Coronary artery (tissue), 2 donors: ENCODE measurements at regions not wholly inside any gene's neighbourhood (a gene's known extent, or its start where the extent isn't known, plus 50 kb on each side); places are given as distances from the start of the nearest gene placed in this dataset.

Experiments used
- DNase-seq: peaks from one replicate; pipeline ENCODE4 v3.0.0-alpha.2; 2017; ENCODE audit warnings: low spot score
- H3K27ac ChIP-seq, 2 donors: fragments of 200-600 bp; sonication (generic); one replicate each; pipeline ENCODE4 v1.5.1; 2016 to 2019
- H3K4me3 ChIP-seq: fragments of 200-600 bp; sonication (generic); 2 replicates; pipeline ENCODE4 v1.5.1; 2016; ENCODE audit warnings: mild to moderate bottlenecking, moderate library complexity
- CTCF ChIP-seq: fragments of 200-600 bp; sonication (generic); IDR thresholded peaks from one replicate; pipeline ENCODE4 v1.5.1; 2019; ENCODE audit warnings: antibody characterized with exemption

GRCh38 chr2:41966431-41966893 is 81.4 kb upstream of the PKDCC start:
- Histone ChIP-seq H3K27ac (peak overlapping the region; percentile 66 to 92), H3K4me3 (peak overlapping the region; percentile 40)
- no peak for TF ChIP-seq CTCF
- peak; percentile 95 for DNase-seq

DNA sequence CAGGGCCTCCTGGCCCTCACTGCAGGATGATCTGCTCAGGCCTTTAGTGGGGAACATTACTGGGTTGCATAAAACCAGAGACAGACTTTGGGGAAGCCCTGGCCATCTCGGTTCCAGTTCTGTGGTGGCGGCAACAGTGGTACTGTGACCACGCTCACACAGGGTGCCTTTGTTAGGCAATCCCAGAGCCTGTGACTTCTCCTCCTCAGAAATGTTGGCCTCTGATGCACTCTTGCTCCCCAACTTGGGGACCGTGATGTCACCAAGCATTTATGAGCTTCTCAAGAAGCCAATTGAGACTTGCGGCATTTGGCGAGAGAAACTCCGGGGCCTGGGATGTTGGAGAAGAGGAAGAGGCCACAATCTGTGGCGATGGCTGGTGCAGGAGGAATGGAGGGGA is 80.9 kb upstream of the PKDCC start:
- no peak for TF ChIP-seq CTCF
- peak; percentile 77 for DNase-seq
- peak overlapping the region; percentile 66 to 92 for H3K27ac ChIP-seq
- H3K4me3 ChIP-seq: peak overlapping the region; percentile 40

GRCh38 chr2:41967476-41968181 is 80.2 kb upstream of the PKDCC start:
- no peak for TF ChIP-seq CTCF
- peak; percentile 82 for DNase-seq
- Histone ChIP-seq H3K27ac (peak overlapping the region; percentile 66 to 92), H3K4me3 (peak overlapping the region; percentile 47)

DNA sequence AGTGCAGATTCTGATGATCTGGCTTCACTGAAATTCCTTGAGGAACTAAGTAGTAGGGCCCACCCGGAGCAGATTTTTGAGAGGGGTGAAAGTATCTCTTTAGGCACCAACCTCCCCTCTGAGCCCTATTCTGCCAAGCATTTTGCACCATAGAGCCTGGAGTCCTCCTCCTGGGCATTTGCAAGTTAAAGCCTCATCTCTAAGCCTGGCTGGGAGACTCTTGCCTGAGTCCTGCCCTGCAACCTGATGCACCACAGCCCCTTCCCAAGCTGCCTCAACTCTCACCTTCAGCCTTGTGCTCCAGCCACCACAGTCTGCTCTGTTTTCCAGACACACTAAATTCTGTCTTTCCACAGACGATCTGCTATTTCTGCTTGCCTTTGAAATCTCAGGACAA is 79.6 kb upstream of the PKDCC start:
- no peak for TF ChIP-seq CTCF
- Histone ChIP-seq H3K27ac (peak overlapping the region; percentile 66 to 92), H3K4me3 (peak overlapping the region; percentile 47)
- no peak for DNase-seq

DNA sequence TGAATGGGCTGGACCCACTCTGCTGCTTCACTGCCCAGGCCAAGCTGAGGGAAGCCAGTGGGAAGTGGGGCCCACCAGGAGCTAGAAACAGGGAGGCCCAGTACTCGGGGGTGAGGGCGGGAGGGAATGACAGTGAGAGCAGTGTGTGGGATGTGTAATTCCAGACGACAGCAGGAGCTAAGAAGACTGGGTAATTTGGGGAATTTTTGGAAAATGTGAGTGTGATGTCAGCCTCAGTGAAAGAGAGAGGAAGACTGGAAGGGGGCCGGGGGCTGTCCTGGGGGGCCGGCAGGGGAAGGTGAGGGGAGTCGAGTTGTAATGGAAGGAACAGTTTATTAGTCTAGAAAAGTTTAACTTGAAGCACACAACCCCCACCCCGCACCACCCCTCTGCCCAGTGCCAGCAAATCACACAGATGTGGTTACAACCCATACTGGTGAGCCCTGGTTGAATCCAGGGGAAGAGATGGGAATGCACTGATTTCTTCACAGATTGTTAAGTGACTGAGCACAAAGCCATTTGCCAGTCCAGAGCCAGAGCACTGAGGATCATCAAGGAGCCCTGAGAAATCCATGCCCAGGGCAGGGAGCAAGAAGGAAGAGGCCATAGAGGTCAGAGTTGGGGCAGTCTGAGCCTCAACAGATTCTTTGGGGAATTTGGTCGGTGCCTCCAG is 76.7 kb upstream of the PKDCC start:
- peak; percentile 53 for DNase-seq
- H3K27ac ChIP-seq: no peak overlapping the region

GRCh38 chr2:41972179-41972578 is 75.6 kb upstream of the PKDCC start:
- H3K27ac ChIP-seq: no peak overlapping the region
- TF ChIP-seq CTCF: no peak
- no peak overlapping the region for H3K4me3 ChIP-seq
- DNase-seq: no peak

More for the DNA sequence above, 76.7 kb upstream of the PKDCC start:
- H3K4me3 ChIP-seq: no peak overlapping the region
- no peak for TF ChIP-seq CTCF

GRCh38 chr2:41972819-41973218 is 75.0 kb upstream of the PKDCC start:
- no peak overlapping the region for H3K27ac ChIP-seq
- DNase-seq: peak; percentile 16
- TF ChIP-seq CTCF: no peak
- no peak overlapping the region for H3K4me3 ChIP-seq
